NCI-H1694 treated with DMSO at 0.1 percent for 48 hours (cell line): ENCODE measurements at regions not wholly inside any gene's neighbourhood (a gene's known extent, or its start where the extent isn't known, plus 50 kb on each side); places are given as distances from the start of the nearest gene placed in this dataset.
"Not testable (repeated sequence)": the region's sequence is repeated elsewhere in the genome, so short reads cannot be mapped to it uniquely, and the experiment has no call there.

Source experiments
- DNase-seq: peaks from one replicate; lab custom pipeline; 2025; lab: John Stamatoyannopoulos, UW

GRCh38 chr12:113569806-113570205, 98.1 kb upstream of the LHX5 start:
- DNase-seq = no peak

- DNase-seq = no peak
Observed at GRCh38 chr12:113568021-113568420, 96.3 kb upstream of the LHX5 start.

- no peak for DNase-seq
Observed at GRCh38 chr12:113565368-113565767, 93.7 kb upstream of the LHX5 start.

- no peak for DNase-seq
Observed at GRCh38 chr12:113561068-113561780, 89.6 kb upstream of the LHX5 start.

- DNase-seq = no peak
Observed at GRCh38 chr12:113559466-113559865, 87.8 kb upstream of the LHX5 start.

- no peak for DNase-seq
Observed at GRCh38 chr12:113555226-113555625, 83.6 kb upstream of the LHX5 start.

GRCh38 chr12:113552760-113553159, 81.1 kb upstream of the LHX5 start:
- no peak for DNase-seq

GRCh38 chr12:113551563-113551962, 79.9 kb upstream of the LHX5 start:
- no peak for DNase-seq

- DNase-seq = no peak
Observed at GRCh38 chr12:113548467-113548866, 76.8 kb upstream of the LHX5 start.

- DNase-seq = no peak
Observed at GRCh38 chr12:113546916-113547863, 75.5 kb upstream of the LHX5 start.

GRCh38 chr12:113537751-113538087, 66.0 kb upstream of the LHX5 start:
- no peak for DNase-seq

- DNase-seq = no peak
Observed at GRCh38 chr12:113537046-113537750, 65.5 kb upstream of the LHX5 start.

GRCh38 chr12:113535100-113535499, 63.4 kb upstream of the LHX5 start:
- DNase-seq = no peak

- DNase-seq = no peak
Observed at GRCh38 chr12:113534555-113534954, 62.9 kb upstream of the LHX5 start.

GRCh38 chr12:113533842-113534375, 62.2 kb upstream of the LHX5 start:
- no peak for DNase-seq

GRCh38 chr12:113532292-113532691, 60.6 kb upstream of the LHX5 start:
- no peak for DNase-seq

- not testable (repeated sequence) for DNase-seq
Observed at GRCh38 chr12:113531073-113531472, 59.4 kb upstream of the LHX5 start.

GRCh38 chr12:113528606-113529293, 57.1 kb upstream of the LHX5 start:
- DNase-seq = no peak

- DNase-seq = no peak
Observed at GRCh38 chr12:113525066-113525465, 53.4 kb upstream of the LHX5 start.

GRCh38 chr12:113524495-113524894, 52.8 kb upstream of the LHX5 start:
- no peak for DNase-seq

- DNase-seq = no peak
Observed at GRCh38 chr12:113521708-113522107, 50.0 kb upstream of the LHX5 start.
